Activated CD4-positive, alpha-beta T cell treated with anti-CD3 and anti-CD28 coated beads, Interleukin-10, Interleukin-2, amounts not matched to agents 100 ng/mL and 50 ng/mL, durations not matched to agents 16 hours and 8 hours (primary cell): ENCODE measurements at regions not wholly inside any gene's neighbourhood (a gene's known extent, or its start where the extent isn't known, plus 50 kb on each side); places are given as distances from the start of the nearest gene placed in this dataset.

Source experiments
- DNase-seq: peaks from one replicate; pipeline ENCODE4 v3.0.0-alpha.2; 2020

GRCh38 chr5:110329955-110330525 is 396.4 kb downstream of the TMEM232 start:
- DNase-seq: no peak

- DNase-seq: no peak
Observed at GRCh38 chr5:110333384-110333783, 393.1 kb downstream of the TMEM232 start.

GRCh38 chr5:110335361-110336066 is 391.0 kb downstream of the TMEM232 start:
- DNase-seq: no peak

- DNase-seq: no peak
Observed at GRCh38 chr5:110338341-110339083, 388.0 kb downstream of the TMEM232 start.

GRCh38 chr5:110339399-110339798 is 387.1 kb downstream of the TMEM232 start:
- no peak for DNase-seq

GRCh38 chr5:110341836-110342235 is 384.6 kb downstream of the TMEM232 start:
- no peak for DNase-seq

- no peak for DNase-seq
Observed at GRCh38 chr5:110342683-110343082, 383.8 kb downstream of the TMEM232 start.

GRCh38 chr5:110343616-110344015 is 382.9 kb downstream of the TMEM232 start:
- DNase-seq: no peak

- DNase-seq: no peak
Observed at GRCh38 chr5:110345623-110346022, 380.8 kb downstream of the TMEM232 start.

GRCh38 chr5:110346893-110347358 is 379.5 kb downstream of the TMEM232 start:
- DNase-seq: no peak

GRCh38 chr5:110347781-110348180 is 378.7 kb downstream of the TMEM232 start:
- no peak for DNase-seq

GRCh38 chr5:110351430-110351829 is 375.0 kb downstream of the TMEM232 start:
- DNase-seq: no peak

GRCh38 chr5:110354311-110354710 is 372.2 kb downstream of the TMEM232 start:
- no peak for DNase-seq

GRCh38 chr5:110354915-110355644 is 371.4 kb downstream of the TMEM232 start:
- no peak for DNase-seq

GRCh38 chr5:110356677-110357076 is 369.8 kb downstream of the TMEM232 start:
- DNase-seq: no peak

- no peak for DNase-seq
Observed at GRCh38 chr5:110359221-110359620, 367.2 kb downstream of the TMEM232 start.

- DNase-seq: no peak
Observed at GRCh38 chr5:110361471-110361870, 365.0 kb downstream of the TMEM232 start.

- DNase-seq: no peak
Observed at GRCh38 chr5:110362261-110362660, 364.2 kb downstream of the TMEM232 start.

GRCh38 chr5:110366716-110367115 is 359.8 kb downstream of the TMEM232 start:
- DNase-seq: no peak
